Gastroesophageal sphincter (tissue), 4 donors: ENCODE measurements at regions not wholly inside any gene's neighbourhood (a gene's known extent, or its start where the extent isn't known, plus 50 kb on each side); places are given as distances from the start of the nearest gene placed in this dataset.

Source experiments
- ATAC-seq: fragments of 150-250 bp; one replicate; pipeline ENCODE4 v1.9.1; 2016; ENCODE audit warnings: mild to moderate bottlenecking, moderate library complexity
- H3K27ac ChIP-seq, 4 donors: fragments of 200-600 bp; sonication (generic) in 3 of 4; 1 replicate in 3 of 4; 2 replicates in 1 of 4; pipeline ENCODE4 v1.5.1; 2016 to 2019
- H3K27me3 ChIP-seq: fragments of 200-600 bp; sonication (generic); one replicate; pipeline ENCODE4 v1.5.1; 2019
- H3K36me3 ChIP-seq, 2 donors: fragments of 200-600 bp; sonication (generic); one replicate each; pipeline ENCODE4 v1.5.1; 2019; ENCODE audit warnings: control low read depth in 1 of 2
- H3K4me1 ChIP-seq, 3 donors: fragments of 200-600 bp; sonication (generic); 1 replicate in 2 of 3; 2 replicates in 1 of 3; pipeline ENCODE4 v1.5.1; 2016 to 2019; ENCODE audit warnings: control low read depth in 2 of 3
- H3K4me3 ChIP-seq, 2 donors: fragments of 200-600 bp; sonication (generic); one replicate each; pipeline ENCODE4 v1.5.1; 2019; ENCODE audit warnings: mild to moderate bottlenecking in 1 of 2, moderate library complexity in 1 of 2
- H3K9me3 ChIP-seq, 3 donors: fragments of 200-600 bp; sonication (generic); one replicate each; pipeline ENCODE4 v1.5.1; 2017 to 2019; ENCODE audit warnings: control low read depth in 2 of 3
- EP300 ChIP-seq: sonication (generic); formaldehyde crosslinking; IDR thresholded peaks from one replicate; pipeline ENCODE4 v1.6.1; 2017; ENCODE audit warnings: antibody characterized with exemption, mild to moderate bottlenecking
- POLR2A ChIP-seq, 2 donors: fragments of 450-650 bp; IDR thresholded peaks; one replicate each; pipeline ENCODE4 v1.6.1; 2017; ENCODE audit warnings: antibody characterized with exemption in 2 of 2, mild to moderate bottlenecking in 2 of 2, moderate library complexity in 1 of 2
- POLR2AphosphoS5 ChIP-seq: sonication (generic); formaldehyde crosslinking; IDR thresholded peaks from one replicate; pipeline ENCODE4 v1.6.1; 2017; ENCODE audit warnings: antibody characterized with exemption
- WGBS, 2 donors: methylation state at CpG; one replicate each; pipeline ENCODE4 v1.1.5; 2018; ENCODE audit warnings: low coverage in 1 of 2; 5-methylcytosine and 5-hydroxymethylcytosine counted together
- TF ChIP-seq, protein P1 (sequence below), 4 experiments: fragments of 200-600 bp in 2 of 4; fragments of 450-650 bp in 2 of 4; sonication (generic) in 1 of 4; IDR thresholded peaks; one replicate each; pipeline ENCODE4 v1.5.1; 2017 to 2019; ENCODE audit warnings: antibody characterized with exemption in 4 of 4, mild to moderate bottlenecking in 2 of 4, moderate library complexity in 2 of 4

- Histone ChIP-seq H3K27ac (no peak overlapping the region), H3K9me3 (no peaks in the 10 kb centered on the region), H3K4me3 (no peak overlapping the region), H3K27me3 (peaks cover 21% of the 10 kb centered on the region), H3K4me1 (no peaks in the 10 kb centered on the region), H3K36me3 (no peaks in the 10 kb centered on the region)
- ATAC-seq, result no peak
- TF ChIP-seq POLR2A (IDR thresholded peaks at IDR 0.05) (no peak), POLR2AphosphoS5 (no peak), EP300 (no peak)
- TF ChIP-seq, protein P1, sequence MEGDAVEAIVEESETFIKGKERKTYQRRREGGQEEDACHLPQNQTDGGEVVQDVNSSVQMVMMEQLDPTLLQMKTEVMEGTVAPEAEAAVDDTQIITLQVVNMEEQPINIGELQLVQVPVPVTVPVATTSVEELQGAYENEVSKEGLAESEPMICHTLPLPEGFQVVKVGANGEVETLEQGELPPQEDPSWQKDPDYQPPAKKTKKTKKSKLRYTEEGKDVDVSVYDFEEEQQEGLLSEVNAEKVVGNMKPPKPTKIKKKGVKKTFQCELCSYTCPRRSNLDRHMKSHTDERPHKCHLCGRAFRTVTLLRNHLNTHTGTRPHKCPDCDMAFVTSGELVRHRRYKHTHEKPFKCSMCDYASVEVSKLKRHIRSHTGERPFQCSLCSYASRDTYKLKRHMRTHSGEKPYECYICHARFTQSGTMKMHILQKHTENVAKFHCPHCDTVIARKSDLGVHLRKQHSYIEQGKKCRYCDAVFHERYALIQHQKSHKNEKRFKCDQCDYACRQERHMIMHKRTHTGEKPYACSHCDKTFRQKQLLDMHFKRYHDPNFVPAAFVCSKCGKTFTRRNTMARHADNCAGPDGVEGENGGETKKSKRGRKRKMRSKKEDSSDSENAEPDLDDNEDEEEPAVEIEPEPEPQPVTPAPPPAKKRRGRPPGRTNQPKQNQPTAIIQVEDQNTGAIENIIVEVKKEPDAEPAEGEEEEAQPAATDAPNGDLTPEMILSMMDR (IDR thresholded peaks at IDR 0.05), result no peak
- WGBS, 2 donors, result 53 to 81% methylated on average over 3 to 4 of the region's 4 CpGs
Observed at GRCh38 chr2:235319095-235319494, 174.7 kb upstream of the AGAP1 start.

GRCh38 chr2:235320326-235320725 is 173.5 kb upstream of the AGAP1 start:
- H3K4me1 ChIP-seq, result no peaks in the 10 kb centered on the region
- TF ChIP-seq EP300 (no peak), POLR2A (IDR thresholded peaks at IDR 0.05) (no peak), POLR2AphosphoS5 (no peak)
- TF ChIP-seq, protein P1 (IDR thresholded peaks at IDR 0.05), result no peak
- no peaks in the 10 kb centered on the region for H3K36me3 ChIP-seq
- H3K4me3 ChIP-seq, result no peak overlapping the region
- no peak for ATAC-seq
- H3K9me3 ChIP-seq, result no peaks in the 10 kb centered on the region
- peaks cover 33% of the 10 kb centered on the region for H3K27me3 ChIP-seq
- H3K27ac ChIP-seq, result no peak overlapping the region
- WGBS, 2 donors, result 90 to 93% methylated on average over 8 to 9 of the region's 9 CpGs

DNA sequence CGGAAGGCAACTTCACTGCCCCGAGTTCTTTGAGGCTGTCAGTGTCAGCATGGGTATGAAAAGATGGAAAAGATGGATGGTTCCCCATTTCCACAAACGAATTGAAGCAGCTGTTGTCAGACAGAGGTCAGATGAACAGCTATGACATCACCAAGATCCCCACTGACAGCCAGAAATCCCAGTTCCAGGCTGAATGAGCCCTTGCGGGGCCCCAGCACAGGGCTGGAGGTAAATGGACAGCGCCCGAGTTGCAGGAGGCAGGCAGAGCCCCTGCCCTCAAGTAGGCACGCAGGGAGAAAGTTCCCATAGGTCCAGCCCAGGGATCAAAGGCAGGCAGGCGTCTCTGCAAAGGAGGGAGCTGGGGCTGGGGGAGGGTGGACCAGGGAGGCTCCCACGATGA is 169.5 kb upstream of the AGAP1 start:
- no peak for ATAC-seq
- H3K27me3 ChIP-seq, result peaks cover 38% of the 10 kb centered on the region
- H3K4me3 ChIP-seq, result no peak overlapping the region
- H3K4me1 ChIP-seq, result no peaks in the 10 kb centered on the region
- TF ChIP-seq POLR2AphosphoS5 (no peak), POLR2A (IDR thresholded peaks at IDR 0.05) (no peak), EP300 (no peak)
- TF ChIP-seq, protein P1 (IDR thresholded peaks at IDR 0.05), result no peak
- 10 to 20% methylated on average over 1 to 9 of the region's 9 CpGs for WGBS, 2 donors
- H3K36me3 ChIP-seq, result no peaks in the 10 kb centered on the region
- no peak overlapping the region for H3K27ac ChIP-seq
- no peaks in the 10 kb centered on the region for H3K9me3 ChIP-seq

- no peak for TF ChIP-seq POLR2AphosphoS5
- TF ChIP-seq, protein P1 (IDR thresholded peaks at IDR 0.05), result no peak
- TF ChIP-seq EP300, result no peak
- no peak for TF ChIP-seq POLR2A (IDR thresholded peaks at IDR 0.05)
- H3K4me3 ChIP-seq, result no peak overlapping the region
- H3K27me3 ChIP-seq, result peaks cover 38% of the 10 kb centered on the region
- WGBS, 2 donors, result no CpG with 5 or more reads among the region's 6 CpGs
- H3K27ac ChIP-seq, result no peak overlapping the region
- no peaks in the 10 kb centered on the region for H3K4me1 ChIP-seq
- H3K9me3 ChIP-seq, result no peaks in the 10 kb centered on the region
- ATAC-seq, result no peak
- H3K36me3 ChIP-seq, result no peaks in the 10 kb centered on the region
Observed at GRCh38 chr2:235325151-235325550, 168.7 kb upstream of the AGAP1 start.

GRCh38 chr2:235328991-235329390 is 164.9 kb upstream of the AGAP1 start:
- Histone ChIP-seq H3K4me1 (no peaks in the 10 kb centered on the region), H3K36me3 (no peaks in the 10 kb centered on the region), H3K4me3 (no peak overlapping the region), H3K9me3 (peaks cover 0 to 16% (median 0%) of the 10 kb centered on the region in 3 donors), H3K27me3 (peaks cover 29% of the 10 kb centered on the region), H3K27ac (no peak overlapping the region)
- no peak for ATAC-seq
- 100% methylated on average over 1 of the region's 1 CpG; no CpG with 5 or more reads in 1 of the 2 donors for WGBS, 2 donors
- TF ChIP-seq POLR2A (IDR thresholded peaks at IDR 0.05) (no peak), EP300 (no peak), POLR2AphosphoS5 (no peak)
- TF ChIP-seq, protein P1 (IDR thresholded peaks at IDR 0.05), result no peak
